ENCODE measurements at regions not wholly inside any gene's neighbourhood (a gene's known extent, or its start where the extent isn't known, plus 50 kb on each side); places are given as distances from the start of the nearest gene placed in this dataset.
A peak's percentile ranks its signal among the peaks of the same experiment; 100 is the strongest.

- Histone ChIP-seq H3K27ac (ENCODE audit: low read length) (no peak overlapping the region), H3K4me1 (ENCODE audit: control insufficient read depth, insufficient read depth, low read length) (peaks cover 21% of the 10 kb centered on the region), H3K27me3 (ENCODE audit: control insufficient read depth, insufficient read depth, low read length) (no peaks in the 10 kb centered on the region), H3K36me3 (ENCODE audit: control insufficient read depth, insufficient read depth, low read length) (no peaks in the 10 kb centered on the region), H3K4me3 (ENCODE audit: low read length) (no peak overlapping the region), H3K9me3 (ENCODE audit: control insufficient read depth, insufficient read depth, low read length) (no peaks in the 10 kb centered on the region)
- Mint-ChIP-seq H3K27ac (peak overlapping the region; percentile 87 to 93), H3K4me3 (peak overlapping the region; percentile 56), H3K27me3 (ENCODE audit: low read depth in 2 of 2) (peaks cover 0 to 8% of the 10 kb centered on the region in 2 donors), H3K36me3 (no peaks in the 10 kb centered on the region), H3K4me1 (peaks cover 30 to 31% of the 10 kb centered on the region in 2 donors), H3K9me3 (no peaks in the 10 kb centered on the region)
- intact Hi-C loops (cut with micrococcal nuclease) = no loop called here
- WGBS (ENCODE audit: insufficient coverage) = 39% methylated on average over 1 of the region's 2 CpGs
- ATAC-seq (peak in 2 of 3 donors; percentile 21 to 22), DNase-seq (peak in 1 of 2 donors; percentile 25)
- TF ChIP-seq, protein P1, sequence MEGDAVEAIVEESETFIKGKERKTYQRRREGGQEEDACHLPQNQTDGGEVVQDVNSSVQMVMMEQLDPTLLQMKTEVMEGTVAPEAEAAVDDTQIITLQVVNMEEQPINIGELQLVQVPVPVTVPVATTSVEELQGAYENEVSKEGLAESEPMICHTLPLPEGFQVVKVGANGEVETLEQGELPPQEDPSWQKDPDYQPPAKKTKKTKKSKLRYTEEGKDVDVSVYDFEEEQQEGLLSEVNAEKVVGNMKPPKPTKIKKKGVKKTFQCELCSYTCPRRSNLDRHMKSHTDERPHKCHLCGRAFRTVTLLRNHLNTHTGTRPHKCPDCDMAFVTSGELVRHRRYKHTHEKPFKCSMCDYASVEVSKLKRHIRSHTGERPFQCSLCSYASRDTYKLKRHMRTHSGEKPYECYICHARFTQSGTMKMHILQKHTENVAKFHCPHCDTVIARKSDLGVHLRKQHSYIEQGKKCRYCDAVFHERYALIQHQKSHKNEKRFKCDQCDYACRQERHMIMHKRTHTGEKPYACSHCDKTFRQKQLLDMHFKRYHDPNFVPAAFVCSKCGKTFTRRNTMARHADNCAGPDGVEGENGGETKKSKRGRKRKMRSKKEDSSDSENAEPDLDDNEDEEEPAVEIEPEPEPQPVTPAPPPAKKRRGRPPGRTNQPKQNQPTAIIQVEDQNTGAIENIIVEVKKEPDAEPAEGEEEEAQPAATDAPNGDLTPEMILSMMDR (IDR thresholded peaks at IDR 0.05) = no peak
These were observed 169.7 kb upstream of the FOXN2 start for GRCh38 chr2:48144777-48145176.

GRCh38 chr2:48145845-48146452, 168.5 kb upstream of the FOXN2 start:
- peak; percentile 56 to 79 (median 60) for ATAC-seq
- Mint-ChIP-seq H3K9me3 (no peaks in the 10 kb centered on the region), H3K4me1 (peaks cover 30 to 31% of the 10 kb centered on the region in 2 donors), H3K27ac (peak overlapping the region; percentile 87 to 93), H3K4me3 (peak overlapping the region; percentile 78), H3K27me3 (ENCODE audit: low read depth in 2 of 2) (peaks cover 0 to 8% of the 10 kb centered on the region in 2 donors), H3K36me3 (no peaks in the 10 kb centered on the region)
- WGBS (ENCODE audit: insufficient coverage) = 82% methylated on average over 6 of the region's 6 CpGs
- peak overlapping the region; percentile 77 for H3K27ac ChIP-seq (ENCODE audit: low read length)
- no peaks in the 10 kb centered on the region for H3K9me3 ChIP-seq (ENCODE audit: control insufficient read depth, insufficient read depth, low read length)
- H3K4me1 ChIP-seq (ENCODE audit: control insufficient read depth, insufficient read depth, low read length) = peaks cover 21% of the 10 kb centered on the region
- intact Hi-C loops (cut with micrococcal nuclease) = no loop called here
- no peak for DNase-seq
- no peaks in the 10 kb centered on the region for H3K27me3 ChIP-seq (ENCODE audit: control insufficient read depth, insufficient read depth, low read length)
- H3K4me3 ChIP-seq (ENCODE audit: low read length) = no peak overlapping the region
- TF ChIP-seq, protein P1 (IDR thresholded peaks at IDR 0.05) = no peak
- no peaks in the 10 kb centered on the region for H3K36me3 ChIP-seq (ENCODE audit: control insufficient read depth, insufficient read depth, low read length)

DNA sequence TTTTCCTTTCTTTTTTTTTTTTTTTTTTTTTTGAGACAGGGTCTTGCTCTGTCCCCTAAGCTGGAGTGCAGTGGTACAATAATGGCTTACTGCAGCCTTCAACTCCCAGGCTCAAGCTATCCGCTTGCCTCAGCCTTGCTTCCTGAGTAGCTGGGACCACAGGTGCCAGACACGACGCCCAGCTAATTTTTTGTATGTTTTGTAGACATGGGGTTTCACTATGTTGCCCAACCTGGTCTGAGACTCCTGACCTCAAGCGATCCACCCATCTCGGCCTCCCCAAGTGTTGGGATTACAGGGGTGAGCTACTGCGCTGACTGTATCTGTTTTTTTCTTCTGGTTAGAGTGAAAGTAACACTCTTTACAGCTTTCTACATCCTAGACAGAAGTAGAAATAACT, 167.9 kb upstream of the FOXN2 start:
- no peak overlapping the region for H3K4me3 ChIP-seq (ENCODE audit: low read length)
- H3K27ac ChIP-seq (ENCODE audit: low read length) = peak overlapping the region; percentile 77
- no peaks in the 10 kb centered on the region for H3K9me3 ChIP-seq (ENCODE audit: control insufficient read depth, insufficient read depth, low read length)
- WGBS (ENCODE audit: insufficient coverage) = 59% methylated on average over 5 of the region's 6 CpGs
- TF ChIP-seq, protein P1 (IDR thresholded peaks at IDR 0.05) = no peak
- peaks cover 30 to 31% of the 10 kb centered on the region in 2 donors for H3K4me1 Mint-ChIP-seq
- H3K27me3 Mint-ChIP-seq (ENCODE audit: low read depth in 2 of 2) = peaks cover 0 to 6% of the 10 kb centered on the region in 2 donors
- H3K9me3 Mint-ChIP-seq = no peaks in the 10 kb centered on the region
- intact Hi-C loops (cut with micrococcal nuclease) = no loop called here
- peak overlapping the region; percentile 87 to 93 for H3K27ac Mint-ChIP-seq
- ATAC-seq (peak; percentile 73 to 86 (median 85)), DNase-seq (peak; percentile 12 to 39)
- peak overlapping the region; percentile 78 for H3K4me3 Mint-ChIP-seq
- H3K36me3 Mint-ChIP-seq = no peaks in the 10 kb centered on the region
- no peaks in the 10 kb centered on the region for H3K27me3 ChIP-seq (ENCODE audit: control insufficient read depth, insufficient read depth, low read length)
- no peaks in the 10 kb centered on the region for H3K36me3 ChIP-seq (ENCODE audit: control insufficient read depth, insufficient read depth, low read length)
- H3K4me1 ChIP-seq (ENCODE audit: control insufficient read depth, insufficient read depth, low read length) = peaks cover 21% of the 10 kb centered on the region

GRCh38 chr2:48147719-48148118, 166.8 kb upstream of the FOXN2 start:
- Histone ChIP-seq H3K36me3 (ENCODE audit: control insufficient read depth, insufficient read depth, low read length) (no peaks in the 10 kb centered on the region), H3K9me3 (ENCODE audit: control insufficient read depth, insufficient read depth, low read length) (no peaks in the 10 kb centered on the region), H3K27ac (ENCODE audit: low read length) (no peak overlapping the region), H3K4me3 (ENCODE audit: low read length) (no peak overlapping the region), H3K4me1 (ENCODE audit: control insufficient read depth, insufficient read depth, low read length) (peaks cover 21% of the 10 kb centered on the region), H3K27me3 (ENCODE audit: control insufficient read depth, insufficient read depth, low read length) (no peaks in the 10 kb centered on the region)
- Mint-ChIP-seq H3K9me3 (no peaks in the 10 kb centered on the region), H3K4me3 (no peak overlapping the region), H3K4me1 (peaks cover 30 to 31% of the 10 kb centered on the region in 2 donors), H3K27me3 (ENCODE audit: low read depth in 2 of 2) (no peaks in the 10 kb centered on the region), H3K27ac (no peak overlapping the region), H3K36me3 (no peaks in the 10 kb centered on the region)
- TF ChIP-seq, protein P1 (IDR thresholded peaks at IDR 0.05) = no peak
- no peak for ATAC-seq
- DNase-seq = no peak
- intact Hi-C loops (cut with micrococcal nuclease) = no loop called here

Measured in natural killer cell (primary cell).